GM12878 (cell line): ENCODE measurements at regions not wholly inside any gene's neighbourhood (a gene's known extent, or its start where the extent isn't known, plus 50 kb on each side); places are given as distances from the start of the nearest gene placed in this dataset.

Experiments used
- ATF7 ChIP-seq: fragments of 450-650 bp; IDR thresholded peaks from 2 replicates; pipeline ENCODE4 v1.6.1; 2016; ENCODE audit warnings: low read depth, mild to moderate bottlenecking
- BCL11A ChIP-seq: IDR thresholded peaks from 2 replicates; pipeline ENCODE4 v1.6.1; 2011; ENCODE audit warnings: low read depth, low read length
- BHLHE40 ChIP-seq, 2 experiments: fragments of 450-650 bp in 1 of 2; IDR thresholded peaks; 2 replicates each; pipeline ENCODE4 v1.6.1; 2011 to 2017; ENCODE audit warnings: low read depth in 2 of 2, borderline replicate concordance in 1 of 2, improper control_type of control experiment in 1 of 2, low read length in 1 of 2, mild to moderate bottlenecking in 1 of 2
- CBX3 ChIP-seq: fragments of 200-600 bp; sonication (generic); IDR thresholded peaks from 2 replicates; pipeline ENCODE4 v1.6.1; 2016; ENCODE audit warnings: low read depth, borderline replicate concordance
- CBX5 ChIP-seq: sonication (generic); IDR thresholded peaks from 2 replicates; pipeline ENCODE4 v1.6.1; 2016; ENCODE audit warnings: low read depth, moderate library complexity, mild to moderate bottlenecking, inconsistent platforms
- CHD4 ChIP-seq: fragments of 200-600 bp; sonication (generic); IDR thresholded peaks from 2 replicates; pipeline ENCODE4 v1.6.1; 2016; ENCODE audit warnings: mild to moderate bottlenecking
- CREM ChIP-seq: IDR thresholded peaks from 2 replicates; pipeline ENCODE4 v1.6.1; 2014; ENCODE audit warnings: antibody characterized with exemption, low read depth
- DPF2 ChIP-seq: fragments of 450-650 bp; IDR thresholded peaks from 2 replicates; pipeline ENCODE4 v1.6.1; 2017; ENCODE audit warnings: mild to moderate bottlenecking
- EED ChIP-seq: sonication (generic); IDR thresholded peaks from 2 replicates; pipeline ENCODE4 v1.6.1; 2016; ENCODE audit warnings: antibody characterized with exemption, low read depth
- MEF2A ChIP-seq: IDR thresholded peaks from 2 replicates; pipeline ENCODE4 v1.6.1; 2011; ENCODE audit warnings: low read depth, mild to moderate bottlenecking, low read length, moderate library complexity; ENCODE audit not compliant: insufficient read depth
- MEF2B ChIP-seq: fragments of 450-650 bp; IDR thresholded peaks from 2 replicates; pipeline ENCODE4 v1.6.1; 2018; ENCODE audit warnings: mild to moderate bottlenecking, moderate library complexity; ENCODE audit not compliant: partially characterized antibody, poor library complexity, severe bottlenecking
- NBN ChIP-seq: fragments of 450-650 bp; IDR thresholded peaks from 2 replicates; pipeline ENCODE4 v1.6.1; 2016
- PAX5 ChIP-seq: IDR thresholded peaks from 2 replicates; pipeline ENCODE4 v1.6.1; 2011; ENCODE audit warnings: low read depth, low read length, borderline replicate concordance
- PML ChIP-seq: IDR thresholded peaks from 2 replicates; pipeline ENCODE4 v1.6.1; 2012; ENCODE audit warnings: low read length, inconsistent platforms
- RAD51 ChIP-seq: fragments of 450-650 bp; IDR thresholded peaks from 2 replicates; pipeline ENCODE4 v1.6.1; 2016; ENCODE audit warnings: moderate library complexity, mild to moderate bottlenecking, inconsistent platforms
- RUNX3 ChIP-seq: IDR thresholded peaks from 2 replicates; pipeline ENCODE4 v1.6.1; 2012; ENCODE audit warnings: low read length, inconsistent platforms
- SMARCA5 ChIP-seq: fragments of 450-650 bp; IDR thresholded peaks from 2 replicates; pipeline ENCODE4 v1.6.1; 2017; ENCODE audit warnings: mild to moderate bottlenecking
- SPI1 ChIP-seq: IDR thresholded peaks from 2 replicates; pipeline ENCODE4 v1.6.1; 2011; ENCODE audit warnings: low read depth, mild to moderate bottlenecking, low read length, moderate library complexity, borderline replicate concordance; ENCODE audit not compliant: insufficient read depth
- STAT1 ChIP-seq: fragments of 450-650 bp; conservative IDR thresholded peaks from 2 replicates; pipeline ENCODE4 v1.6.1; 2014; ENCODE audit warnings: antibody characterized with exemption, mild to moderate bottlenecking
- YY1 ChIP-seq: IDR thresholded peaks from 2 replicates; pipeline ENCODE4 v1.6.1; 2011; ENCODE audit warnings: low read depth, mild to moderate bottlenecking, low read length
- ZNF217 ChIP-seq: fragments of 450-650 bp; IDR thresholded peaks from 2 replicates; pipeline ENCODE4 v1.6.1; 2017; ENCODE audit warnings: antibody characterized with exemption, mild to moderate bottlenecking
- TF ChIP-seq, protein P1 (sequence below): fragments of 450-650 bp; IDR thresholded peaks from 2 replicates; pipeline ENCODE4 v1.6.1; 2017; ENCODE audit warnings: antibody characterized with exemption, mild to moderate bottlenecking, moderate library complexity
- TF ChIP-seq, protein P2 (sequence below): fragments of 450-650 bp; IDR thresholded peaks from 2 replicates; pipeline ENCODE4 v1.6.1; 2018; ENCODE audit warnings: mild to moderate bottlenecking, low read depth, moderate library complexity; ENCODE audit not compliant: partially characterized antibody
- TF ChIP-seq, protein P3 (sequence below): fragments of 450-650 bp; IDR thresholded peaks from 2 replicates; pipeline ENCODE4 v1.6.1; 2017; ENCODE audit warnings: low read depth, mild to moderate bottlenecking, moderate library complexity

DNA sequence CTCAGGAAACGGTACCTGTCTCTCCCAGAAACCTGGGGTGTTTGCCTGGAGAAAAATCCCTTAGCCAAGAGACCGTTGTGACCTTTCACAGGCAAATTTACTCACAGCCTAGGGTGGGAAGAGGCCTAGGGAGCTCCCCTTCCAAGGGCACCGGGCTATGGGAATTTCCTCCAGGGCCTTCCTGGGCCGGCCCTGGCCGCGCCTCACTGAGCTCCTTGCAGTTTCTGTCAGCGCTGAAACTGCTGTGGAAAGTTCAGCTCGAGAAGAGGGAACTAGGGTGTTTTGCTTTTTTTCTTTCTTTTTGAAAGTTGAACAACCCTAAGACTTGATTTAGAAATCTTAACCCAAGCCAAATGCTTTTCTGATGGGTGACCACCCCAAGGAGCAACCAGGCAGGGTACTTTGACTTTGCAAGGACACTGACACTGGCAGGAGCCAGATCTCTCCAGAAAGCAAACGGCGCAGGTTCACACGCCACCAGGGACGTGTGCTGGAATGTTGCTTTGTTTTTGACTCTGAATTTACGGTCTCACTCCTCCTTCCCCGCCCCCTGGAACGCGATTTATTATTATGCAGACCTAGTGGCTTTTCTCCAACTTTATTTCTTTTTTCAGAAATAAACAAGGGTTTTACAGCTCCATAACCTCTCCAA lies 229.6 kb upstream of the JUN start (continued):
- TF ChIP-seq ATF7 (0 out of 2 replicates have a peak, but pooled peaks have one; percentile 39), YY1 (0 out of 2 replicates have a peak, but pooled peaks have one; percentile 10), SPI1 (0 out of 2 replicates have a peak, but pooled peaks have one; percentile 16), ZNF217 (0 out of 2 replicates have a peak, but pooled peaks have one; percentile 35), BHLHE40 (IDR thresholded peaks at IDR 0.05; ENCODE audit: borderline replicate concordance in 1 of 2, low read depth in 2 of 2, low read length in 1 of 2) (no peak), BCL11A (peak; percentile 58), PAX5 (peak; percentile 75), SMARCA5 (no peak), CHD4 (no peak), CREM (peak; percentile 56), MEF2B (peak; percentile 45), RUNX3 (peak; percentile 44; the same call in 1 of the 2 replicates), STAT1 (no peak), NBN (peak; percentile 67; the same call in 1 of the 2 replicates), EED (peak; percentile 99), DPF2 (peak; percentile 75), CBX3 (no peak), MEF2A (no peak), CBX5 (0 out of 2 replicates have a peak, but pooled peaks have one; percentile 55), PML (peak; percentile 57; the same call in 1 of the 2 replicates), RAD51 (no peak)
- TF ChIP-seq, protein P1, sequence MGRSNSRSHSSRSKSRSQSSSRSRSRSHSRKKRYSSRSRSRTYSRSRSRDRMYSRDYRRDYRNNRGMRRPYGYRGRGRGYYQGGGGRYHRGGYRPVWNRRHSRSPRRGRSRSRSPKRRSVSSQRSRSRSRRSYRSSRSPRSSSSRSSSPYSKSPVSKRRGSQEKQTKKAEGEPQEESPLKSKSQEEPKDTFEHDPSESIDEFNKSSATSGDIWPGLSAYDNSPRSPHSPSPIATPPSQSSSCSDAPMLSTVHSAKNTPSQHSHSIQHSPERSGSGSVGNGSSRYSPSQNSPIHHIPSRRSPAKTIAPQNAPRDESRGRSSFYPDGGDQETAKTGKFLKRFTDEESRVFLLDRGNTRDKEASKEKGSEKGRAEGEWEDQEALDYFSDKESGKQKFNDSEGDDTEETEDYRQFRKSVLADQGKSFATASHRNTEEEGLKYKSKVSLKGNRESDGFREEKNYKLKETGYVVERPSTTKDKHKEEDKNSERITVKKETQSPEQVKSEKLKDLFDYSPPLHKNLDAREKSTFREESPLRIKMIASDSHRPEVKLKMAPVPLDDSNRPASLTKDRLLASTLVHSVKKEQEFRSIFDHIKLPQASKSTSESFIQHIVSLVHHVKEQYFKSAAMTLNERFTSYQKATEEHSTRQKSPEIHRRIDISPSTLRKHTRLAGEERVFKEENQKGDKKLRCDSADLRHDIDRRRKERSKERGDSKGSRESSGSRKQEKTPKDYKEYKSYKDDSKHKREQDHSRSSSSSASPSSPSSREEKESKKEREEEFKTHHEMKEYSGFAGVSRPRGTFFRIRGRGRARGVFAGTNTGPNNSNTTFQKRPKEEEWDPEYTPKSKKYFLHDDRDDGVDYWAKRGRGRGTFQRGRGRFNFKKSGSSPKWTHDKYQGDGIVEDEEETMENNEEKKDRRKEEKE: no peak
- TF ChIP-seq, protein P2, sequence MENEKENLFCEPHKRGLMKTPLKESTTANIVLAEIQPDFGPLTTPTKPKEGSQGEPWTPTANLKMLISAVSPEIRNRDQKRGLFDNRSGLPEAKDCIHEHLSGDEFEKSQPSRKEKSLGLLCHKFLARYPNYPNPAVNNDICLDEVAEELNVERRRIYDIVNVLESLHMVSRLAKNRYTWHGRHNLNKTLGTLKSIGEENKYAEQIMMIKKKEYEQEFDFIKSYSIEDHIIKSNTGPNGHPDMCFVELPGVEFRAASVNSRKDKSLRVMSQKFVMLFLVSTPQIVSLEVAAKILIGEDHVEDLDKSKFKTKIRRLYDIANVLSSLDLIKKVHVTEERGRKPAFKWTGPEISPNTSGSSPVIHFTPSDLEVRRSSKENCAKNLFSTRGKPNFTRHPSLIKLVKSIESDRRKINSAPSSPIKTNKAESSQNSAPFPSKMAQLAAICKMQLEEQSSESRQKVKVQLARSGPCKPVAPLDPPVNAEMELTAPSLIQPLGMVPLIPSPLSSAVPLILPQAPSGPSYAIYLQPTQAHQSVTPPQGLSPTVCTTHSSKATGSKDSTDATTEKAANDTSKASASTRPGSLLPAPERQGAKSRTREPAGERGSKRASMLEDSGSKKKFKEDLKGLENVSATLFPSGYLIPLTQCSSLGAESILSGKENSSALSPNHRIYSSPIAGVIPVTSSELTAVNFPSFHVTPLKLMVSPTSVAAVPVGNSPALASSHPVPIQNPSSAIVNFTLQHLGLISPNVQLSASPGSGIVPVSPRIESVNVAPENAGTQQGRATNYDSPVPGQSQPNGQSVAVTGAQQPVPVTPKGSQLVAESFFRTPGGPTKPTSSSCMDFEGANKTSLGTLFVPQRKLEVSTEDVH: no peak
- TF ChIP-seq, protein P3, sequence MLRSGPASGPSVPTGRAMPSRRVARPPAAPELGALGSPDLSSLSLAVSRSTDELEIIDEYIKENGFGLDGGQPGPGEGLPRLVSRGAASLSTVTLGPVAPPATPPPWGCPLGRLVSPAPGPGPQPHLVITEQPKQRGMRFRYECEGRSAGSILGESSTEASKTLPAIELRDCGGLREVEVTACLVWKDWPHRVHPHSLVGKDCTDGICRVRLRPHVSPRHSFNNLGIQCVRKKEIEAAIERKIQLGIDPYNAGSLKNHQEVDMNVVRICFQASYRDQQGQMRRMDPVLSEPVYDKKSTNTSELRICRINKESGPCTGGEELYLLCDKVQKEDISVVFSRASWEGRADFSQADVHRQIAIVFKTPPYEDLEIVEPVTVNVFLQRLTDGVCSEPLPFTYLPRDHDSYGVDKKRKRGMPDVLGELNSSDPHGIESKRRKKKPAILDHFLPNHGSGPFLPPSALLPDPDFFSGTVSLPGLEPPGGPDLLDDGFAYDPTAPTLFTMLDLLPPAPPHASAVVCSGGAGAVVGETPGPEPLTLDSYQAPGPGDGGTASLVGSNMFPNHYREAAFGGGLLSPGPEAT: peak; percentile 94
